Endodermal cell (in vitro differentiated cells): ENCODE measurements at regions not wholly inside any gene's neighbourhood (a gene's known extent, or its start where the extent isn't known, plus 50 kb on each side); places are given as distances from the start of the nearest gene placed in this dataset.

ENCODE experiments used
- DNase-seq: peaks from one replicate; pipeline ENCODE4 v3.0.0-alpha.2; 2017
- H3K27ac ChIP-seq: 2 replicates; pipeline ENCODE4 v1.5.1; 2013; ENCODE audit warnings: mild to moderate bottlenecking, low read depth, low read length, moderate library complexity
- H3K27me3 ChIP-seq: 2 replicates; pipeline ENCODE4 v1.6.1; 2013; ENCODE audit warnings: mild to moderate bottlenecking, low read length, moderate library complexity; ENCODE audit not compliant: insufficient read depth, control insufficient read depth, poor library complexity, severe bottlenecking
- H3K36me3 ChIP-seq: 2 replicates; pipeline ENCODE4 v1.7.0; 2013; ENCODE audit warnings: mild to moderate bottlenecking, low read length, moderate library complexity; ENCODE audit not compliant: control insufficient read depth, insufficient read depth
- H3K4me1 ChIP-seq: one replicate; pipeline ENCODE4 v1.7.0; 2013; ENCODE audit warnings: low read length; ENCODE audit not compliant: control insufficient read depth, insufficient read depth
- H3K4me3 ChIP-seq: 2 replicates; pipeline ENCODE4 v1.5.1; 2013; ENCODE audit warnings: mild to moderate bottlenecking, low read length, moderate library complexity
- H3K9ac ChIP-seq: 2 replicates; pipeline ENCODE4 v1.6.1; 2013; ENCODE audit warnings: mild to moderate bottlenecking, low read length, moderate library complexity; ENCODE audit not compliant: poor library complexity, severe bottlenecking; ENCODE audit errors: extremely low read depth
- H3K9me3 ChIP-seq: 2 replicates; pipeline ENCODE4 v1.6.1; 2013; ENCODE audit warnings: mild to moderate bottlenecking, low read length, moderate library complexity; ENCODE audit not compliant: control insufficient read depth
- H3K27ac Mint-ChIP-seq: 2 replicates; pipeline ENCODE4 v1.8.0; 2020; ENCODE audit warnings: mixed read lengths
- H3K27me3 Mint-ChIP-seq: 2 replicates; pipeline ENCODE4 v1.8.0; 2021; ENCODE audit warnings: mild to moderate bottlenecking, mixed read lengths; ENCODE audit not compliant: insufficient read depth
- H3K36me3 Mint-ChIP-seq: 2 replicates; pipeline ENCODE4 v1.8.0; 2020; ENCODE audit warnings: low read depth, mixed read lengths
- H3K4me1 Mint-ChIP-seq: 2 replicates; pipeline ENCODE4 v1.8.0; 2020; ENCODE audit warnings: mixed read lengths
- H3K4me3 Mint-ChIP-seq: 2 replicates; pipeline ENCODE4 v1.8.0; 2020; ENCODE audit warnings: mild to moderate bottlenecking, moderate library complexity, mixed read lengths
- H3K9me3 Mint-ChIP-seq: 2 replicates; pipeline ENCODE4 v1.8.0; 2020; ENCODE audit warnings: mild to moderate bottlenecking, mixed read lengths
- WGBS, 2 experiments: methylation state at CpG; one replicate each; pipeline versions ENCODE4 v1.1.5 to v1.1.7; 2013; ENCODE audit warnings: missing lambda C conversion rate in 2 of 2, mixed read lengths in 1 of 2; ENCODE audit not compliant: insufficient coverage in 1 of 2, insufficient read length in 1 of 2; 5-methylcytosine and 5-hydroxymethylcytosine counted together
- TF ChIP-seq, protein P1 (sequence below): fragments of 200-600 bp; sonication (generic); conservative IDR thresholded peaks from 2 replicates; pipeline ENCODE4 v1.5.0; 2021; ENCODE audit warnings: antibody characterized with exemption, mild to moderate bottlenecking

GRCh38 chr9:120066315-120066714 is 513.7 kb downstream of the CDK5RAP2 start:
- Mint-ChIP-seq H3K4me1 (peaks cover 8% of the 10 kb centered on the region), H3K4me3 (no peak overlapping the region), H3K9me3 (peaks cover 6% of the 10 kb centered on the region), H3K36me3 (no peaks in the 10 kb centered on the region), H3K27ac (no peak overlapping the region), H3K27me3 (peaks cover 5% of the 10 kb centered on the region)
- DNase-seq: no peak
- no peaks in the 10 kb centered on the region for H3K36me3 ChIP-seq
- no peaks in the 10 kb centered on the region for H3K27me3 ChIP-seq
- H3K4me3 ChIP-seq: no peak overlapping the region
- H3K4me1 ChIP-seq: no peaks in the 10 kb centered on the region
- H3K9me3 ChIP-seq: peaks cover 16% of the 10 kb centered on the region
- no peak overlapping the region for H3K9ac ChIP-seq
- TF ChIP-seq, protein P1, sequence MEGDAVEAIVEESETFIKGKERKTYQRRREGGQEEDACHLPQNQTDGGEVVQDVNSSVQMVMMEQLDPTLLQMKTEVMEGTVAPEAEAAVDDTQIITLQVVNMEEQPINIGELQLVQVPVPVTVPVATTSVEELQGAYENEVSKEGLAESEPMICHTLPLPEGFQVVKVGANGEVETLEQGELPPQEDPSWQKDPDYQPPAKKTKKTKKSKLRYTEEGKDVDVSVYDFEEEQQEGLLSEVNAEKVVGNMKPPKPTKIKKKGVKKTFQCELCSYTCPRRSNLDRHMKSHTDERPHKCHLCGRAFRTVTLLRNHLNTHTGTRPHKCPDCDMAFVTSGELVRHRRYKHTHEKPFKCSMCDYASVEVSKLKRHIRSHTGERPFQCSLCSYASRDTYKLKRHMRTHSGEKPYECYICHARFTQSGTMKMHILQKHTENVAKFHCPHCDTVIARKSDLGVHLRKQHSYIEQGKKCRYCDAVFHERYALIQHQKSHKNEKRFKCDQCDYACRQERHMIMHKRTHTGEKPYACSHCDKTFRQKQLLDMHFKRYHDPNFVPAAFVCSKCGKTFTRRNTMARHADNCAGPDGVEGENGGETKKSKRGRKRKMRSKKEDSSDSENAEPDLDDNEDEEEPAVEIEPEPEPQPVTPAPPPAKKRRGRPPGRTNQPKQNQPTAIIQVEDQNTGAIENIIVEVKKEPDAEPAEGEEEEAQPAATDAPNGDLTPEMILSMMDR: no peak
- WGBS, 2 experiments: 80 to 92% methylated on average over 2 to 3 of the region's 3 CpGs
- H3K27ac ChIP-seq: no peak overlapping the region

- no peaks in the 10 kb centered on the region for H3K36me3 ChIP-seq
- Mint-ChIP-seq H3K4me3 (no peak overlapping the region), H3K4me1 (peaks cover 8% of the 10 kb centered on the region), H3K27ac (no peak overlapping the region), H3K27me3 (peaks cover 5% of the 10 kb centered on the region), H3K36me3 (no peaks in the 10 kb centered on the region), H3K9me3 (peaks cover 7% of the 10 kb centered on the region)
- H3K27me3 ChIP-seq: no peaks in the 10 kb centered on the region
- no peak for DNase-seq
- TF ChIP-seq, protein P1: no peak
- no peak overlapping the region for H3K9ac ChIP-seq
- peaks cover 16% of the 10 kb centered on the region for H3K9me3 ChIP-seq
- no peaks in the 10 kb centered on the region for H3K4me1 ChIP-seq
- H3K27ac ChIP-seq: no peak overlapping the region
- H3K4me3 ChIP-seq: no peak overlapping the region
- whole genome bisulfite sequencing, 2 experiments: 84 to 93% methylated on average over 3 of the region's 4 CpGs
These were observed 514.8 kb downstream of the CDK5RAP2 start for GRCh38 chr9:120065151-120065550.

GRCh38 chr9:120045011-120045410 is 535.0 kb downstream of the CDK5RAP2 start:
- Mint-ChIP-seq H3K4me3 (no peak overlapping the region), H3K9me3 (no peaks in the 10 kb centered on the region), H3K36me3 (no peaks in the 10 kb centered on the region), H3K27me3 (peaks cover 12% of the 10 kb centered on the region), H3K27ac (no peak overlapping the region), H3K4me1 (peaks cover 29% of the 10 kb centered on the region)
- peaks cover 3% of the 10 kb centered on the region for H3K4me1 ChIP-seq
- H3K9me3 ChIP-seq: peaks cover 6% of the 10 kb centered on the region
- WGBS, 2 experiments: 93 to 97% methylated on average over 6 to 9 of the region's 9 CpGs
- no peaks in the 10 kb centered on the region for H3K36me3 ChIP-seq
- H3K27me3 ChIP-seq: peaks cover 6% of the 10 kb centered on the region
- TF ChIP-seq, protein P1: no peak
- H3K27ac ChIP-seq: no peak overlapping the region
- H3K4me3 ChIP-seq: no peak overlapping the region
- DNase-seq: no peak
- no peak overlapping the region for H3K9ac ChIP-seq
